Pons (tissue), 1 donor: ENCODE measurements at regions not wholly inside any gene's neighbourhood (a gene's known extent, or its start where the extent isn't known, plus 50 kb on each side); places are given as distances from the start of the nearest gene placed in this dataset.

Experiments
- DNase-seq: peaks from one replicate; pipeline ENCODE4 v3.0.0-alpha.2; 2016; ENCODE audit warnings: low spot score

DNA sequence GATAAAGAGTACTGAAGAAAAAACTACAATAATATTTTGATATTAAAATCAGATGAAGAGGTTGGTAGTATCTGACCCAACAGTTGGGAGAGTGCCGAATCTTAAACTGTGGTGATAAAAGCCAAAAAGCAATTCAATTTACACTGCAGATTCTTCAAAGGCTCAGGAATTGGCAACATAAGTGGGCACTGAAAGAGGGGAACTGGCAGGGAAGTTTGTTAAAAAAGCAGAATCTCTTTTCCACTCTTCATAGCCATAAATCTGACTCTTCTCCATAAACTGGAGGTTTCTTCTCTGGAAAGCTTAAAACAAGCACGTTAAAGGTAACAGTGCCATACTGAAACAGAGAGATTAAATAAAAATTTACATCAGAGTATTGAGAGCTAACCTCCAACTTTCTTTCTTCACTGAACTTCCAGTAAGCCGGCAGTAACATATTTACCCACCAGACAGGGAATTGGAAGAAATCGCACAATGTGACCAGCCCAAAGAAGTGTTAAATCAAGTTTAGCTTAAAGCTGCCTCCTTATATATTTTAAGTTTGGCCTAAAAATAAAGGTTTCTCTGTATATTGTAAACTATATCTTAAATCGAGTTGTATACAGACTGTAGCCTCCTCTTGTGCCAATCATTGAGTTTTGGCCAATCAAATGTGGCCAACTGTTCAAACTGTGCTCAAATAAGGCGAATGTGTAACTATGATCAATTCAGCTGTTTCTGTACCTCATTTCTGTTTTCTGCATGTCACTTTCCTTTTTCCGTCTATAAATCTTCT is 358.3 kb downstream of the NXPE2 start:
- no peak for DNase-seq

DNA sequence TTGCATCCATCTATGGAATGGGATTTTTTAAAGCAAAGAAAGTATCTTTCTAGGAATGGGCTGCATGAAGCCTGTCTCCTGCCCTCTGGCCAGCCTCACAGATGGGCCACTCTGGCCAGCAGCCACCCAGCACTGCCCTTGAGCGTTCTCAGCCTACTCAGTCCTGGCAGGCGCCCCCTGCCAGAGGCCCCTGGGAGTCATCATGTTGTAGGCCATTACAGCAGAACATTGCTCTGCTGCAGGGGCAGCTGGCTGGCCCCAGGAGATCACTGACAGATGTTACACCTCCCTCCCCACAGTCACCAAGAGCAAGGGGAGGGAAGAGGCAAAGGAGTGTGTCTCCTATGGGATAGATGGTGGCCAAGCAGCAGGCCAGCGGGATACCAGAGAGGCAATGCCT is 363.7 kb downstream of the NXPE2 start:
- DNase-seq, result no peak

DNA sequence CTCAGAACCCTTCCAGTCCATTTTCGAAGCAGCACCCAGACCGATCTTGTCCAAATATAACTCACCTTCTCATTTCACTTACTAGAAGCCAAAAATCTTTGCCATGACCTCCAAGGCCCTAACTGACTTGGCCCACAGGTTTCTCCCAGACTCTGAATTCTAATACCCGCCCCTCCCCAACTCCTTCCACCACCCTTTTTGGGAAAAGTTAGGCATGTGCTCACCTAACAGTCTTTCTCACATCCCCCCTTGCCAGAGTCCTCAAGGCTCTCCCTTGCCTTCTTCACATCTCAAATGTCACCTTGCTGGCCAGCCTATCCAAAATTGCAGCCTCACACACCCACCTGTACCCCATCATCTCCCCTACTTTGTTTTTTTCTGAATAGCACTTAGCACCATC is 369.3 kb downstream of the NXPE2 start:
- DNase-seq, result no peak

DNA sequence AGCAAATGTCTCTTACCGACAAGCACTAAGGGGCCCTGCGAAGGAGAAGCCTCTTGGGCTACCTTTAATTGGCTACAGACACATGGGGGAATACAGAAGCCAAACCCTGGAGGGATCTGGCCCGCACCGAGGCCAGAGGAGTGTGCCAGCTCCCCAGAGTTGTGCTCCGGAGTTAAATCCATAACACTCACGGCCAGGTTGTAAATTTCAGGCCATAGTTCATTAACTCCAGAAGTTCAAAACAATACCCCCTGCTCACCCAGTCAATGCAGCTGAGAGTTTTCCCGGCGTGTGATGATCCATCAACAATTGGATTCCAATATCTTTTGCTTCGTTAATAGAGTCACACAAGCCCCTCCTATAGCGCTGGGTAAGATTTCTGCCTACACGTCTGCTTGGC is 371.5 kb downstream of the NXPE2 start:
- DNase-seq, result no peak

DNA sequence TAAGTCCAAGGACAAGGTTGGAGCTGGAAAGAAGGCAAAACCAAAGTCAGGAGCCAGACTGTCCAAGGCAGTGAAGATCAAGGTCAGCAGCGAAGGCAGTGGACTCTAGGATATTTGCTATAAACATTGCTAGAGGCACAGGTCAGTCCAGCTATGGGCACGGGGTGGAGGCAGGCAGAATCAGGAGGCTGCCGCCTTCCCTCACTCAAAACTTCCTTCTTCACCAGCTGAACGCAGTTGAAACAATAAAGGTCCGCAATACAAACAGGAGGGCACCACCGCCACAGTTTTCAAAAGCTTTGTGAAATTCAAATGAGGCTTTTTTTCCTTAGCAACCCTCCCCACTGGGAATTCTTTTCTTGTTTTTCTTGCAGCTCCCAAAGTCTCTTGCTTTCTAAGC is 372.4 kb downstream of the NXPE2 start:
- no peak for DNase-seq

DNA sequence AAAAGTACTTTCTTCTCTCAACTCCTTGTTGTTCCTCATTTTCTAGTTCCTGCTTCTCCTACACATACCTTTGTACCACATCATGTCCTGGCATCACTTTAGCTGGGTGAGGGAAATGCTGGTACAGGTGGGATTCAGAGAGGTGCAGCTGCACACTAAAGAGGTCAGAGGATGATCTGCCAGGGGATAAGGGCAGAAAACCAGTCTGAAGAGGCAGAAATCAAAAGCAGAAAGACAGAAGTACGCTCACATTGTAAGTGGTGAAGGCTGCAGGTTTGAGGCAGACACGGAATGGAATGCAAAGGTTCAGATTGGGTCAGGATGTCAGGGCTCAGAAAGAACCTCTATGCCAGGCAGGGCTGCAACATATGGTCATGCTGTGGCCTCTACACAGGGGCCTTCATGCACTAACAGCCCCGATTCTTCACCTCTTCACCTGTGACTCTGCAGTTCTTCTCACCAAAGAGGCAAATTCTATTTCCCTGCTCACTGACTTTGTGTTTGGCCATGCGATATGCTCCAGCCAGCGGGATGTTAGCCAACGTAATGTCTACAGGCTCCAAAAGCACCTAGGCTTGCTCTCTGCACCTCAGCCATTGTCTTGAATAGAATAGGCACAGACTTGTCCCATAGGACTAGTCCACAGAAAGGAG is 373.7 kb downstream of the NXPE2 start:
- no peak for DNase-seq

DNA sequence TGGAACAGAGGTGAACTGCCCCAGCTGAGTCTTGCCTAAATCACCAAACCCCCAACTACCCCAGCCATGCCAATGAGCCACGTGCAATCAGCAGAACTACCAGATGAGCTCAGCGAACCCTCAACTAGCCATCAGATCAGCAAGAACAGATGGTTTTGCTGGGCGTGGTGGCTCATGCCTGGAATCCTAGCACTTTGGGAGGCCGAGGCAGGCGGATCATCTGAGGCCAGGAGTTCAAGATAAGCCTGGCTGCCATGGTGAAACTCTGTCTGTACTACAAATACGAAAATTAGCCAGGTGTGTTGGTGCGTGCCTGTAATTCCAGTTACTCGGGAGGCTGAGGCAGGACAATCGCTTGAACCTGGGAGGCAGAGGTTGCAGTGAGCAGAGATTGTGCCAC is 374.3 kb downstream of the NXPE2 start:
- DNase-seq, result no peak

DNA sequence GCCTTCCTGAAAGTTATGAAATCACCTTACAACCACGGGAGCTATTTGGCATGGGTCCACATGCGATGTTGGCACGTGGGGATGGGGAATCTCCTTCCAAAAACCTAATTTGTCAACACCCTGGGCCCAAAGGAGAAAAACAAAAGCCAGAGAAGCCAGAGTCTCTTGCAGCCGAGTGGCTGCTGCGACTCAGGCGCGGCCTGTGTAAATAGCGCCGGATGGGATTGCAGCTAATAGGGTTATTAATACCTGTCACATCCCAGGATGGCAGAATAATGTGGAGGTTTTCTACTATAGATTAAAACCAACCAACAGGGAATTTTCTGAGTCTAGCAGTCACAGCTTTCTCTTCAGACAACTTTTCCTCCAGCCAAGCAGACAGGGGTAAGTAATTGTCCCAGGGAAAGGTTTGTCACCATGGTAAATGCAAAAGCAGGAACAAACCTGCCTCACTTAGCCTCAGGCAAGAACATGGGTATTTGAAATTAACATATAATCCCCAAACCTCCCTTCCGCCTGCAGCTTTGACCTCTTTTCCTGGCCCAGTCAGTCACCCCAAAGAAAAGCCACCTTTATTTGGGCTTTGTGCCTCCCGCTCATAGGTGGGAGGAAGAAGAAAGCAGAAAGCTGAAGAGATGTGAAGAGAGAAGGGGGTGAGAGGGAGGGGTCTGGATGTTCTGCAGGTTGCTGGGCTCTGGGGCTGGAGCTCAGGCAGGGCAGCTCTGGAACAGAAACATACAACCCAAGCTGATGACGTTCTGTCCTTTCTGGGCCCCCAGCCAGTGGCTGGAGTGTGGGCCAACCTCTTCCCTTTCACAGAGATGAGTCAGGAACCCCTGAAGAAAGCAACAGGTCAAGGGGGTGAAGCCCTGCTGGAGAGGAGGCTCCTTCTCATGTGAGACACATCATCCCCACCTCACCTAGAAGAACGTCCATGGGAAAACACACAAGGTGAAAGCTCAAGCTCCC is 376.5 kb downstream of the NXPE2 start:
- DNase-seq, result no peak

DNA sequence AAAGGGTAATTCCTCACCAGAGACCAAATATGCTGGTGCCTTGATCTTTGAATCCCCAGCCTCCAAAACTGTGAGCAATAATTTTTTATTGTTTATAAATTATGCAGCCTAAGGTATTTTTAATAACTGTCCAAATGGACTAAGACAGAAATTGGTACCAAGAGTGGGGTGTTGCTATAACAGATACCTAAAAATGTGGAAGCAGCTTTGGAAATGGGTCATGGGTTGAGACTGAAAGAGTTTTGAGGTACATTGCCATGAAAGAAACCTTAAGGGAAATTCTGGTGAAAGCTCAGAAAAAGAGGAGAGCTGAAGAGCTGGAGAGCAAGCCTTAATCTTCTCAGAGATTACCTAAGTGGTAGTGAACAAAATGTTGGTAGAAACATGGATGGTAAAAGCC is 378.2 kb downstream of the NXPE2 start:
- no peak for DNase-seq

DNA sequence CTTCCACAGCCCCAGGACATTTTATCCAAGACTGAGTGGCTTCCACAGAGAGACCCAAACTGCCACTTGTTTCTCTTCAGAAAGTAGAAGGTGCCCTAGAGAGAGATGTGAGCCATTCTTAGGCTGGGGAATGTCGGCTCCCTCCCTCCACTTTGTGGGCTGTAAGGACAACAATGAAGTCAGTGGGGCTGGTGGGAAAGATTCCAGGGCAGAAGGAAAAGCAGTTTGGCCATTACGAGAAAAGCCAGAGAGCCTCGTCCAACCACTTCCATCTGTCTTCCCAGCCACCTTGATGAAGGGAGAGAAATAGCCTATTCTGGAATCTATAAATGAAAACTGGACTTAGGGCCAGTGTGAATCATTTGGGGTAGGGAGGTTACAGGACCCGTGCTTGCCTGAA is 382.5 kb downstream of the NXPE2 start:
- DNase-seq, result no peak

DNA sequence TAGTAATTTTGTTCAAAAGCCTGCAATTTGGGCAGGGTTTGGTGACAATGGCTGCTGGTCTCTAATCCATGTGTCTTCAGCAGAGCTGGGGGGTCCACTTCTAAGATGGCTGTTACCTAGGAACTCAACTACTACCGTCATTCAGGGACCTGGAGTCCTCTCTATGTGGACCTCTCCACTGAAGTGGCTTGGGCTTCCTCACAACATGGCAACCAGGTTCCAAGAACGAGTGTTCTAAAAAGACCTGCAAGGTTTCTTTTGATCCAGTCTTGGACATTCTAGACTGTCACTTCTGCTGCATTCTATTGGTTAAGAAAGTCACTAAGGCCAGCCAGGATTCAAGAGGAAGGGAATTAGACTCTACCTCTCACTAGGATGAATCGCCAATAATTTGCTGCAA is 387.0 kb downstream of the NXPE2 start:
- DNase-seq, result no peak

DNA sequence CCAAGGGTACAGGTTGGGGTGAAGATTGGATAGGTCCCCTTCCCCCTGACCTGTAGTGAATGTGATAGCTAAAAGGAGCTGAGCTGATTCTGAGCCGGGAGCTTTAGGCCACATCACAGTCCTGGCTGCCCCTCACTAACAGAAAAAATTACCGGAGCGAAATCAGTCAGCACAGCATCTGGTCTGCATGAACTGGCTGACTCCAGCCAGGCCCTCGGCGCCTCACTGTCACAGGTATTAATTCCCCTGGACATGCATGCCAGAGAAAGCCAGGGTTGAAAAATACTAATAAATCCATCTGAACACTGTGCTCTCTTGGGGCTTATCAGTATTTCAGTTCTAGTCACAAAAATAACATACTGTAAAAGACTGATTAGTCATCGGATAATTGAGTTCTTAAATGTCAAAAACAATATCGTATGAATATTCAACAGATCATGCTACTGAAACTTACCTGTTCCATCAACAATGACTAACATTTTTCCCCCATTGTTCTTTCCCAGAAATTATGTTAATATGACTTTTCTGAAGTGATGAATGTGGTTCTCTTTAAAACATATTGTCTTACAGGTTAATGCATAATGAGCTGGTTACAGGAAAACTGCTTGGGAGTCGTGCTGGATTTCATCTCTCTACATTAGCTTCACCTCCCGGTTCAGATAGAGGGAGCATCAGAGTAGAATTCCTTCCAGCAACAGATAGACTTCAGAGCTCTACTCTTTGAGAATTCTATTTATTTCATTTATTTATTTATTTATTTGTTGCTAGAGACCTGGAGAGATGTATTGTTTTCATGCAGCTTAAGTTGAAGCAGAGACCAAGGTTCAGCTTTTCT is 387.7 kb downstream of the NXPE2 start:
- DNase-seq, result no peak

DNA sequence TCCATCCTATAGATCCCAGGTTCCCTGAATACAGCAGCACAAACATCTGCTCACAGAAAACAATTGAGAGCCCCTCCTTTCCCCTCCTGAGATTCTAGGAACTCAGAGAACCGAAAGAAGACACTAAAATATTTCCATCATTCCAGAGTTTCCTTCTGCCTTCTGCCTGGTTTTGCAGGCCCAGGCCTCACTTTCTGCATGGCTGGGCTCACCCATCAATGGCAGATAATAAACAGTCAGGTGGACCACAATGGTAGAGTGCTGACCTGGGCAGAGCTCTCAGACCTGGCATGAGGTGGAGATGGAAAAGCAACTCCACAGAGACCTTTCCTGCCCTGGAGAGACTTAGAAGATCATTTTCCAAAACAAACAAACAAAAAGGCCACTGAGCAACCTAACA is 389.1 kb downstream of the NXPE2 start:
- no peak for DNase-seq

DNA sequence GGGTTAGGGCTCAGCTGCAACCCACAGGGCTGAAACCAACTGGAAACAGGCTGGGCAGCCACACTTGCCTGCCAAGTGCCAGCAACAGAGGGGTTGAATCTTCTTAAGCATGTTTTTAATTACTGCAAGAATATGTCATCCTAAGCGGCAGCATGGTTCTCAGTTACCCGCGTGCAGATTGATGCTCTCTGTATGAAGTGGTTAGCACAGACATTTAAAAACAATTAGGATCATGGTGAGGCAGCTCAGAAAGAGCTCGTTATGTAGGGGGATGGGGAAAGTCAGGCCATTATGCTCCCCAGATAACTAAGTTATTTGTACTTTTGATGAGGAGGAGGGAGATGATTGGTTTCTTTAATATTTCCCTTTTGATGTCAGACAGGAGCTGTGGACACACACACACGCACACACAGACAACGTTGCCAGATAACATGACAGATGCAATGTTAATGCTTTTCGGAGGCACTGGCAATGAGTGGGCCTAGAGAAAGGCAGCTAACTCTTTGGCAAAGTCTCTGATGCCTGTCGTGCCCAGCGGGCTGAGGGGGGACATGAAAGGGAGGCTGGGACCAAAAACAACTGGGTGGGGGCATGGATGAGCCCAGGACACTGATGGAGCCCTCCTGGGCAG is 389.7 kb downstream of the NXPE2 start:
- no peak for DNase-seq

DNA sequence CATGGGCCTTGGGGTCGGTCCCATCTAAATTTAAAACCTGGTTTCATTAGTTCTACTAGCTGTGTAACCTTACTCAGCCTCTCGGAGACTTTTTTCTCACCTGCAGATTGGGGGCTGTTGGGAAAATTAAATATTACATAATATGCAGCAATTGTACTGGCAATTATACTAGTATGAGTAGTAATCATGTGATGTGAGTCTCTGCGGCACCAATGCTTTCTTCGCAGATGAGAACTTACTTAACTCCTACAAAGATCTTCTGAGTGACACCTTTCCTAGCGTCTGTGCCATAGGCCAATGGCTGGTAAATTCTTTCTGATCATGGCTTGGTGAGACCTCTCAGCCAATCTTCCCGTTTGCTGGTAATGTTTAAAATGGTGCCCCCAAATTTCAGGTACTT is 391.3 kb downstream of the NXPE2 start:
- DNase-seq, result no peak

DNA sequence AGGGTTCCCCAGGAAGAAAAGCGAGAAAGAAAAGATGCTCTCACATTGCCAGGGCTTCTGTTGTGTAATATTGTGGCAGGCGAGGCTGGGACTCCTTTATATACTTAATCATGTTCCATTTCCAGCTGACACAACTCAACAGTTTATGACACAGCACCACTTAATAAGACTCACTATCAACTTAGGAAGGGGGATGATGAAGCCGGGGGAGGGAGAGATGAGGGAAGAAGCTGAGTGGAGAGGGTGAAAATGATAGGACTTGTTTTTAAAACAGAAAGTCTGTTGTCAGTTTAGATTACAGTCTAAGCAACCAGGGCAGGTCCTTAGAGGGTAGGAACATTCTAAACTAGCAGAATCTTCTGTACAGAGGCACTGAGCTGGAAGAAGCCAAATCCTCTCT is 397.0 kb downstream of the NXPE2 start:
- DNase-seq, result no peak

DNA sequence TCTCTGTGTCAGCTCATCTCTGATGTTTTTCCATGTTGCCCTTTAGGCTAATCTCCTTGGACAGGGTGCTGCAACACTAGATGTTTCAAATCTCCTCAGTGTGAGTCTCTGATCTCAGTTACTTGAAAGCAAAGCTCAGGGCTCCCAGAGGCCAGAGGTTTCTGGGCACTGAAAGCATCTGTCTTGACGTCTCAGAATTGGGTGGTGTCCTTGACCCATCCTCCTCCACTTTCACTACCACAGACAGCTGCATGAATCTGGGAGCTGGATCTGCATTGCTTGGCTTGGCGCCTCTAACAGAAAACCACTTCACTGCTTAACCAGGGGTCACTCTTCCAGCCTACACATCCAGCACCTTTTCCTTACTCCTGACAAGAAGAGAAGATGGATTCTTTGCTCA is 399.4 kb downstream of the NXPE2 start:
- DNase-seq, result no peak

DNA sequence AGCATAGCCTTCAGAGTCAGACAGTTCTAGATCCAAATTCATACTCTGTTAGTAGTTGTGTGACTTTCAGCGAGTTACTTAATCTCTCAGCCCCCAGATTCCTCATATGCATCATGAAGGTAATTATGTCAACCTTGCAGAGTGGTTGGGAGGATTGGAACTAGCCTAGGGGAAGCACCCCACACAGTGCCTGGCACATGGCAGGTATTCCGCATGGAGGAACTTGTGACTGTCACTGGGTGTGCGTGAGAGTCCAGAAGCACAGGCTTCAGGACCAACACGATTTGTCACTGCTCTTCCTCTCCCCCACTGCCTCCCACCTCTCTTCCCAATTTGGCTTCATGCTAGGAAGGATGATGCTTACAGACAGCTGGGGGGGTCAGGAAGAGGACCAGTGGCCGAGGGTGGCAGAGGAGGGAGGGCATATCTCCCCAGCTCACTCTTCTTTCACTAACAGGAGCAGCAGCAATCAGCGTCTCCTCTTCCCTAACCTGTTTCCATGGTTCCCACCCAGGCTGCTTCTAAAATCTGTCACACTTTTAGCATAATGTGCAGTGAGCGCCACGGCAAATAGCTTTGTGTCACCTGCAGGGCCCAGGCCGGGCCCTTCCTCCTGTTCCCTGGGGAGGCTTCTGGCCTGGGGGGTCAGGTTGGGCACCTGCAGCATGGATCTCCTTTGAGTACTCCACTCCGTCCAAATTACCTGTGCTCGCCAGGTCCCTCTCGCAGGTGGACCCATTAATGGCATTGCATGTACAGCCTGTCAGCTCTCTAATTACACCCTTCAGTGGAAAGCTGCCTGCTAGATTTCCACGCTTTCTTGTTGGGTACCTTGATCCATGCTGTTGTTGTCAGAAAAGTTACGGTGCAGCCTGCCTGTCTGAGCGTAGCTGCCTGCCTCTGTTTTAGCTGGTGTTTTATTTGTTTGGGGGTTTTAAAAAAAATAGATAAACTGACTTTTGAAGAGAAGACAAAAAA is 400.4 kb downstream of the NXPE2 start:
- no peak for DNase-seq

DNA sequence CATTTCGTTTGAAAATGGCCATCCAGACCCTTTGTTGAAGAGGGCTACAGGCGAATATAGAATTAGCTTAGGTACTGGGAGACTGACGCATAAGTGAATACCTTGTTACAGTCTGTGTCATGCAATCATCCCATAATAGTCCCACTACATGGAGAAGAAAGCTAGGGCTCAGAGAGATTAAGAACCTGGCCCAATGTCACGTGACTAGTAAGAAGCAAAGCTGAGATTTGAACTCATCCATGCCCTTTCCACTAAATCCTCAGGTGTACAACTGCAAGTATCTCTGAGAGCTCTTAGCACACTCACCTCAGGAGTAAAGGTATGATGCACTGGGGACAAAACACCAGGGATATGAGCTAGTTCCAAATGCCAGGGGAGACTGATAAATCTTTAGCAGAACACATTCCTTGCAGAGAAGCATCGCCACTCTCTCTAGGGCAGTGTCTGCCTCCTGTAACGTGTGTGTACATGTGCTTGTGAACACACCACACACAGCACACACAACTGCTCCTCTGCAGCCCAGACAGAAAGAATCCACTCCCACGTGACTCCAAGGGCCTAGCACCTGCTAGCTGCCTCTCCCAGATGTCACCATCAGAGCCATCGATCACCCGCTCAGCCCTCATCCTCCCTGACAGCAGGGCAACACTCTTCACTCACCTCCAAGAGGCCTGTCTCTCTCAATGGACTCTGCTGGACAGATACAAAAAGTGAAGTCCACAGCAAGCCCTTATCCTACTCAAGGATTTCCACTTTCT is 402.8 kb downstream of the NXPE2 start:
- no peak for DNase-seq
